ENCODE measurements at regions not wholly inside any gene's neighbourhood (a gene's known extent, or its start where the extent isn't known, plus 50 kb on each side); places are given as distances from the start of the nearest gene placed in this dataset.

- DNase-seq: no peak
- no TSS peak for BruUV-seq (replicated peaks)
- no peak overlapping the region for H3K4me3 Mint-ChIP-seq (ENCODE audit: low read depth, unreplicated experiment)
- no peak for TF ChIP-seq CTCF (IDR thresholded peaks at IDR 0.05; ENCODE audit: unreplicated experiment)
- no peaks in the 10 kb centered on the region for H3K36me3 Mint-ChIP-seq (ENCODE audit: insufficient read depth, unreplicated experiment)
- no peaks in the 10 kb centered on the region for H3K27me3 Mint-ChIP-seq (ENCODE audit: unreplicated experiment)
- intact Hi-C loops (cut with micrococcal nuclease; ENCODE audit: unreplicated experiment): no loop called here
- H3K9me3 Mint-ChIP-seq (ENCODE audit: low read depth, unreplicated experiment): no peaks in the 10 kb centered on the region
- no peaks in the 10 kb centered on the region for H3K4me1 Mint-ChIP-seq (ENCODE audit: low read depth, unreplicated experiment)
- CTCF ChIA-PET: no interaction called here
- H3K27ac Mint-ChIP-seq (ENCODE audit: unreplicated experiment): no peak overlapping the region
These were observed 612.6 kb downstream of the DACH1 start for GRCh38 chr13:71254384-71254783.

DNA sequence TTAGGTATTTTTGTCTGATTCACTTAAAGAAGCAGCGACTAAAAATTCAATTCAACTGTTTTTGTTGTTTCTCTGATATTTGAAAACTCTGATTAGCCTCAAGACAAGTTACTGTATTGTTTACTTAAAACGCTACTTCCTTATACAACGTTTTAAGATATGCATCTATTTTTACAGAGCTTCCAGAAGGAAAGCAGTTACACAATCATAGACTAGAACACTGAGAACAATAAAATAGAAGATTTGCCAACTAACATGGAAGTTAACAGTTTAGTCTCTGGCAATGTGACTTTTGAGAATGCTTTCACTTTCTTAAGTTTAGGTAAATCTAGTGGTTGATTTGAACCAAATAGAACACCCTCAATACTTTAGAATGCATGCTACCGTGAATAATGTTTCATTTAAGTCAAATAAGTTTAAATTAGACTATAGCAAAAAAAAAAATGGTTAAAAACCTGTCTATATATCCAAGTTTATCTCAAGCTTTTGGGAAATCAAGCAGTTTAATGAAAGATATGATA, 614.8 kb downstream of the DACH1 start:
- H3K4me1 Mint-ChIP-seq (ENCODE audit: low read depth, unreplicated experiment): no peaks in the 10 kb centered on the region
- TF ChIP-seq CTCF (IDR thresholded peaks at IDR 0.05; ENCODE audit: unreplicated experiment): no peak
- CTCF ChIA-PET: no interaction called here

GRCh38 chr13:71251292-71251951, 615.6 kb downstream of the DACH1 start:
- H3K36me3 Mint-ChIP-seq (ENCODE audit: insufficient read depth, unreplicated experiment): no peaks in the 10 kb centered on the region
- BruUV-seq (replicated peaks): no TSS peak
- no peaks in the 10 kb centered on the region for H3K27me3 Mint-ChIP-seq (ENCODE audit: unreplicated experiment)
- no peak overlapping the region for H3K27ac Mint-ChIP-seq (ENCODE audit: unreplicated experiment)
- CTCF ChIA-PET: no interaction called here
- H3K4me1 Mint-ChIP-seq (ENCODE audit: low read depth, unreplicated experiment): no peaks in the 10 kb centered on the region
- intact Hi-C loops (cut with micrococcal nuclease; ENCODE audit: unreplicated experiment): no loop called here
- no peak for DNase-seq
- H3K9me3 Mint-ChIP-seq (ENCODE audit: low read depth, unreplicated experiment): no peaks in the 10 kb centered on the region
- TF ChIP-seq CTCF (IDR thresholded peaks at IDR 0.05; ENCODE audit: unreplicated experiment): no peak
- no peak overlapping the region for H3K4me3 Mint-ChIP-seq (ENCODE audit: low read depth, unreplicated experiment)

More for the DNA sequence above, 614.8 kb downstream of the DACH1 start:
- Mint-ChIP-seq H3K9me3 (ENCODE audit: low read depth, unreplicated experiment) (no peaks in the 10 kb centered on the region), H3K36me3 (ENCODE audit: insufficient read depth, unreplicated experiment) (no peaks in the 10 kb centered on the region), H3K4me3 (ENCODE audit: low read depth, unreplicated experiment) (no peak overlapping the region), H3K27ac (ENCODE audit: unreplicated experiment) (no peak overlapping the region), H3K27me3 (ENCODE audit: unreplicated experiment) (no peaks in the 10 kb centered on the region)
- BruUV-seq (replicated peaks): no TSS peak
- intact Hi-C loops (cut with micrococcal nuclease; ENCODE audit: unreplicated experiment): no loop called here
- DNase-seq: no peak

DNA sequence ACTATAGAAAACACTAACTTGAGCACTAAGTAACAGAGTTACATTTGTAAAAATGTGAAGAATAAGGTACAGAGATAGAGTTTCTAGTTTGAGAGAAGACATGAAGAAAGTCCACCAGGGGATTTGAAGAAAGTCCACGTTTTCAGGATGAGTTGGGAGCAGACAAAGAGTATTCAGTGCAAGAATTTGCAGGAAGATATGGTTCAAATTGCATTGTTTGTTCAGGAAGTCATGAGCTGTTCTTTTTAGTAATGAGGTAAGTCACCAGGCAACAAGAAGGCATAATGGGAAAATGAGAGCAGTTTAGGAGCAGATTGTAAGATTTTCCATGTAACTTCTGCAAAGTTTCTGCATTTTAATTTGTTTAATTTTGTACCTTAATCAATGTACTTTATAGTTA, 618.0 kb downstream of the DACH1 start:
- Mint-ChIP-seq H3K4me1 (ENCODE audit: low read depth, unreplicated experiment) (no peaks in the 10 kb centered on the region), H3K4me3 (ENCODE audit: low read depth, unreplicated experiment) (no peak overlapping the region), H3K9me3 (ENCODE audit: low read depth, unreplicated experiment) (no peaks in the 10 kb centered on the region), H3K36me3 (ENCODE audit: insufficient read depth, unreplicated experiment) (no peaks in the 10 kb centered on the region), H3K27me3 (ENCODE audit: unreplicated experiment) (no peaks in the 10 kb centered on the region), H3K27ac (ENCODE audit: unreplicated experiment) (no peak overlapping the region)
- no peak for TF ChIP-seq CTCF (IDR thresholded peaks at IDR 0.05; ENCODE audit: unreplicated experiment)
- intact Hi-C loops (cut with micrococcal nuclease; ENCODE audit: unreplicated experiment): no loop called here
- CTCF ChIA-PET: no interaction called here
- DNase-seq: no peak
- no TSS peak for BruUV-seq (replicated peaks)

Measured in Calu3 (cell line).